HG02885 (cell line): ENCODE measurements at regions not wholly inside any gene's neighbourhood (a gene's known extent, or its start where the extent isn't known, plus 50 kb on each side); places are given as distances from the start of the nearest gene placed in this dataset.

Source experiments
- ATAC-seq: cut with Tn5 transposase; IDR thresholded peaks from one replicate; pipeline ENCODE4 v1.9.1; 2021; ENCODE audit warnings: mild to moderate bottlenecking; ENCODE audit not compliant: unreplicated experiment, poor library complexity

DNA sequence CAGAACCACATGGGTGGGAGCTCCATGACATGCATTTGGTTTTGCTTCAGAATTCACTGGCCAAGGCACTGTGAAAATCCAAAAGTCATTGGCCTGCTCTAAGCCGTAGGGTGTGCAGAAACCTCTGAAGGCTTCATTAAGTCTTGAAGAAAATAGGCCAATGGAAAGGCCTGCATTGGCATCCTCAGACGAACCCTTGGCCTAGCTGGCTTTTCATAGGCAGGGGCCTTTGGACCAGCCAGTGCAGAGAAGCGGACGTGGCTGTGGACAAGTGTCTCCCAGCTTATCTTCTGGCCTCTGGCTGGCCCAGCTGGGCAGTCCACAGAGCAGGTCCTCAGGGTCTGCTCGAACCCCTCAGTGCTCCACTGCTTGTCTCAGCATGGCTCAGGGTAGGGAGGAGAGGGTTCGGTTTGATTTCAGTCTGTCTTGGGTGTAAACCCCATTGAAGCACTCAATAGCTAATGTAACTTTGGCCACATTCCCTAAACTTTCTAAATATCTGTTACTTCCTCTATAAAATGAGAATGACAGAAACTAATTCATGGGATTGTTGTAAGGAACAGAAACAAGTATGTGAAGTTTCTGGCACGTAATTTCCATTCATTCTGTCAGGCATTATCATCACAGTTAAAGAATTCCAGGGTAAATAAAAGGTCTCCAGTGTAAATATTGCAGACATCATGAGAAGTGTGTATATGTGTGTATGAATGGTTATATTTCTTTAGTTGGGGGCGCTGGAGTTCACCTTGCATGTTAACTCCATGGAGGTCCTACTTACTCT lies 125.5 kb downstream of the TFCP2L1 start:
- ATAC-seq: no peak

DNA sequence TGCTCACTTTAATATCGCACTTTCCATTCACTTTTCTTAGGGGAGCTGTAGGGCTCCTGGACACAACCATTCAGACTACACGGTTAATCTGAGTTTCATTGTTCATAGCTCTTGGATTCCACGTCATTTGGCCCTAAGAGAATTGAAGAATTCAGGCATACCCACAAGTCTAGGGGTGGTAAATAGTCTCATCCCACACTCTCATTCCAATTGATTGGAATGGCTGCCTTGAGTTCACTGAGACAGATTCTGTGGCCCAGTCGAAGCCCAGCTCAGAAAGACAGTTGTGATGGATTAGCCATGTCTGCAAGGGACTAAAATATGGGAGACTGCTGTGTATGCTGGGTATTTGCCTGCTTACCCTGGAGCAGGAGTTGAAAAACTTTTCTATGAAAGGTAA lies 124.6 kb downstream of the TFCP2L1 start:
- ATAC-seq: no peak

DNA sequence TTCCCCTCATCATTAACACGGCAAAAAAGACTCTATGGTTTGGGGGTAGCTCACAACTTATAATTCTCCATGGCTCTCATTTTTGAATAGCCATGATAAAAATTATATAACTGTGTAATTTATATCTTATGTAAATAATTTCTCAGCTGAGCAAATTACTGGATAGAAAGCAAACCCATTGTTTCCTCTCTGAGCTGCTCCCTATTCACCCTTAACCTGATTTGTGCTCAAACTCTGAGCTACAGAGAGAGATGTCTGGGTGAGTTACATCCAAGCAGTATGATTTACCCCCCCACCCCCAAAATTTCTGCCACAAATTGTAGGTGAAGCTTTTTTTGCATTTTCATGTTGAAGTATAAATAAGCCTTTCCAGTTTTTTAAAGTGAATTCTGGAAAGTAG lies 123.7 kb downstream of the TFCP2L1 start:
- ATAC-seq: no peak

DNA sequence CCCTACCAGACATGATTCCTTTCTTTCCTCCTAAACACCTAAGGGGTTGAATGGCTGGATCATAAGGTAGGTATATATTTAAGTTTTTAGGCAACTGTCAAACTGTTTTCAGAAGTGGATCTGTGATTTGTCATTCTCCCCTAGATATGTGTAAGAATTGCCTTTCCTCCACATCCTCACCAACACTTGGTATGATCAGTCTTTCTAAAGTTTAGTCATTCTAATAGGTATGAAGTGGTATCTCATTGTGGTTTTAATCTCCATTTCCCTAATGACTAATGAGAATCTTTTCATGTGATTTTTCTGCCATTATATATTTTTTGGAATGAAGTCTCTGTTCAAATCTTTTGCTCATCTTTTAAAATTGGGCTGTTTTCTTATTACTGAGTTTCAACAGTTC lies 122.1 kb downstream of the TFCP2L1 start:
- no peak for ATAC-seq

DNA sequence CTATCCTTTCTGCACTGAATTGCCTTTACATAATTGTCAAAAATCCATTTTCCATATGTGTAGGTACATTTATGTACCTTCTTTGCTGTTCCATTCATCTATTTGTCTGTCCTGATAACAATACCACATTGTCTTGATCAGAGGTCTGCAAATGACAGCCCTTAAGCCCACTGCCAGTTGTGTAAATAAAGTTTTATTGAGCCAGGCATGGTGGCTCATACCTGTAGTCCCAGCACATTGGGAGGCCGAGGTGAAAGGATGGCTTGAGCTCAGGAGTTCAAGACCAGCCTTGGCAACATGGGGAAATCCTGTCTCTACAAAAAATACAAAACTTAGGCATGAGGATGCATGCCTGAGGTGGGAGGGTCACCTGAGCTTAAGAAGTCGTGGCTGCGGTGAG lies 121.0 kb downstream of the TFCP2L1 start:
- no peak for ATAC-seq

DNA sequence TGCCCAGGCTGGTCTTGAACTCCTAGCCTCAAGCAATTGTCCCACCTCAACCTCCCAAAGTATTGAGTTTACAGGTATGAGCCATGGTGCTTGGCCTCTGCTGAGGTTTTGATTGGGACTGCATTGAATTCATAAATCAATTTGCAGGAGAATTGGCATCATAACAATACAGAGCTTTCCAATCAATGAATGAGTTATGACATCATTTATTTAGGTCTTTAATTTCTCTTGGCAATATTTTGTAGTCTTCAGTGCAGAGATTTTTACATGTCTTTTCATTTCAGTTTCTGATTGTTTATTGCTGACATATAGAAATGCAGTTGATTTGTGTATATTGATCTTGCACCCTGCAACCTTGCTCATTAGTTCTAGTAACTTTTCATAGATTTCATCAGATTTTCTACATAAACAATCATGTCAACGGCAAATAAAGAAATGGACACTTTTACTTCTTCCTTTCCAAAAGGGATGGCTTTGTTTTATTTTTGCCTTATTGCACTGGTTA lies 119.9 kb downstream of the TFCP2L1 start:
- ATAC-seq: no peak
